ENCODE measurements at regions not wholly inside any gene's neighbourhood (a gene's known extent, or its start where the extent isn't known, plus 50 kb on each side); places are given as distances from the start of the nearest gene placed in this dataset.
"Not testable (repeated sequence)": the region's sequence is repeated elsewhere in the genome, so short reads cannot be mapped to it uniquely, and the experiment has no call there.

GRCh38 chr9:31144614-31145013 lies 1239.8 kb upstream of the ACO1 start:
- FAIRE-seq (no peak), DNase-seq (ENCODE audit: insufficient read length, low spot score) (no peak)
- no peak for TF ChIP-seq POLR2A (IDR thresholded peaks at IDR 0.05; ENCODE audit: low read depth, low read length)

GRCh38 chr9:31146485-31147166 lies 1237.8 kb upstream of the ACO1 start:
- no peak for TF ChIP-seq POLR2A (IDR thresholded peaks at IDR 0.05; ENCODE audit: low read depth, low read length)
- DNase-seq (ENCODE audit: insufficient read length, low spot score) = no peak
- no peak for FAIRE-seq

- FAIRE-seq (no peak), DNase-seq (ENCODE audit: insufficient read length, low spot score) (no peak)
- TF ChIP-seq POLR2A (IDR thresholded peaks at IDR 0.05; ENCODE audit: low read depth, low read length) = no peak
These were observed 1231.1 kb upstream of the ACO1 start for GRCh38 chr9:31153250-31153840.

- DNase-seq (ENCODE audit: insufficient read length, low spot score) (no peak), FAIRE-seq (no peak)
- TF ChIP-seq POLR2A (IDR thresholded peaks at IDR 0.05; ENCODE audit: low read depth, low read length) = no peak
These were observed 1217.9 kb upstream of the ACO1 start for GRCh38 chr9:31166516-31166915.

GRCh38 chr9:31168161-31168560 lies 1216.3 kb upstream of the ACO1 start:
- FAIRE-seq = no peak
- TF ChIP-seq POLR2A (IDR thresholded peaks at IDR 0.05; ENCODE audit: low read depth, low read length) = no peak
- no peak for DNase-seq (ENCODE audit: insufficient read length, low spot score)

- TF ChIP-seq POLR2A (IDR thresholded peaks at IDR 0.05; ENCODE audit: low read depth, low read length) = no peak
- FAIRE-seq = no peak
- DNase-seq (ENCODE audit: insufficient read length, low spot score) = no peak
These were observed 1209.8 kb upstream of the ACO1 start for GRCh38 chr9:31174681-31175080.

- DNase-seq (ENCODE audit: insufficient read length, low spot score) = no peak
- TF ChIP-seq POLR2A (IDR thresholded peaks at IDR 0.05; ENCODE audit: low read depth, low read length) = no peak
- FAIRE-seq = no peak
These were observed 1200.6 kb upstream of the ACO1 start for GRCh38 chr9:31183866-31184265.

- no peak for TF ChIP-seq POLR2A (IDR thresholded peaks at IDR 0.05; ENCODE audit: low read depth, low read length)
- DNase-seq (ENCODE audit: insufficient read length, low spot score) (no peak), FAIRE-seq (no peak)
These were observed 1198.6 kb upstream of the ACO1 start for GRCh38 chr9:31185831-31186230.

GRCh38 chr9:31188496-31188895 lies 1195.9 kb upstream of the ACO1 start:
- no peak for TF ChIP-seq POLR2A (IDR thresholded peaks at IDR 0.05; ENCODE audit: low read depth, low read length)
- no peak for DNase-seq (ENCODE audit: insufficient read length, low spot score)
- no peak for FAIRE-seq

- no peak for TF ChIP-seq POLR2A (IDR thresholded peaks at IDR 0.05; ENCODE audit: low read depth, low read length)
- no peak for FAIRE-seq
- DNase-seq (ENCODE audit: insufficient read length, low spot score) = no peak
These were observed 1173.4 kb upstream of the ACO1 start for GRCh38 chr9:31210978-31211570.

GRCh38 chr9:31229976-31230375 lies 1154.5 kb upstream of the ACO1 start:
- not testable (repeated sequence) for DNase-seq (ENCODE audit: insufficient read length, low spot score); FAIRE-seq

GRCh38 chr9:31232485-31232884 lies 1152.0 kb upstream of the ACO1 start:
- no peak for DNase-seq (ENCODE audit: insufficient read length, low spot score)
- no peak for TF ChIP-seq POLR2A (IDR thresholded peaks at IDR 0.05; ENCODE audit: low read depth, low read length)
- FAIRE-seq = no peak

GRCh38 chr9:31236344-31236743 lies 1148.1 kb upstream of the ACO1 start:
- no peak for DNase-seq (ENCODE audit: insufficient read length, low spot score)
- no peak for FAIRE-seq
- TF ChIP-seq POLR2A (IDR thresholded peaks at IDR 0.05; ENCODE audit: low read depth, low read length) = no peak

GRCh38 chr9:31243386-31243785 lies 1141.1 kb upstream of the ACO1 start:
- no peak for TF ChIP-seq POLR2A (IDR thresholded peaks at IDR 0.05; ENCODE audit: low read depth, low read length)
- DNase-seq (ENCODE audit: insufficient read length, low spot score) (no peak), FAIRE-seq (no peak)

- TF ChIP-seq POLR2A (IDR thresholded peaks at IDR 0.05; ENCODE audit: low read depth, low read length) = no peak
- no peak for FAIRE-seq
- no peak for DNase-seq (ENCODE audit: insufficient read length, low spot score)
These were observed 1136.3 kb upstream of the ACO1 start for GRCh38 chr9:31248156-31248555.

All from H54 (cell line).